H1 (cell line): ENCODE measurements at regions not wholly inside any gene's neighbourhood (a gene's known extent, or its start where the extent isn't known, plus 50 kb on each side); places are given as distances from the start of the nearest gene placed in this dataset.

Experiments
- CTCF ChIP-seq, 3 experiments: IDR thresholded peaks; 1 replicate in 2 of 3; 2 replicates in 1 of 3; pipeline versions ENCODE4 v1.5.1 to v1.6.1; 2011; ENCODE audit warnings: low read length in 3 of 3, mild to moderate bottlenecking in 3 of 3, inconsistent platforms in 2 of 3, low read depth in 1 of 3, moderate library complexity in 1 of 3; ENCODE audit not compliant: insufficient read depth in 1 of 3; ENCODE audit errors: control extremely low read depth in 1 of 3
- EZH2 ChIP-seq: fragments of 200-600 bp; sonication (generic); IDR thresholded peaks from 2 replicates; pipeline ENCODE4 v1.7.1; 2012; ENCODE audit warnings: low read depth, mild to moderate bottlenecking, moderate library complexity, low read length, inconsistent platforms; ENCODE audit not compliant: severe bottlenecking
- SIX5 ChIP-seq: IDR thresholded peaks from 2 replicates; pipeline ENCODE4 v1.6.1; 2011; ENCODE audit warnings: mild to moderate bottlenecking, low read depth, low read length
- SP4 ChIP-seq: IDR thresholded peaks from 2 replicates; pipeline ENCODE4 v1.6.1; 2012; ENCODE audit warnings: low read length, inconsistent platforms
- USF2 ChIP-seq: IDR thresholded peaks from 2 replicates; pipeline ENCODE4 v1.6.1; 2011; ENCODE audit warnings: low read length, improper control_type of control experiment

GRCh38 chr5:125967576-125967975 lies 455.6 kb upstream of the GRAMD2B start (continued):
- TF ChIP-seq EZH2 = no peak
- no peak for TF ChIP-seq USF2
- TF ChIP-seq CTCF (IDR thresholded peaks at IDR 0.05; ENCODE audit: control extremely low read depth in 1 of 3, insufficient read depth in 1 of 3, low read depth in 1 of 3, low read length in 3 of 3) = no peak
- TF ChIP-seq SP4 = no peak
- TF ChIP-seq SIX5 = no peak
- TF ChIP-seq, all 59 proteins: peak for 0
